ENCODE measurements at regions not wholly inside any gene's neighbourhood (a gene's known extent, or its start where the extent isn't known, plus 50 kb on each side); places are given as distances from the start of the nearest gene placed in this dataset.
A peak's percentile ranks its signal among the peaks of the same experiment; 100 is the strongest.

GRCh38 chr10:111879969-111880368, 303.6 kb downstream of the GPAM start:
- no peak for TF ChIP-seq RELB (IDR thresholded peaks at IDR 0.05; ENCODE audit: low read depth)
- no peak for TF ChIP-seq HDAC2 (IDR thresholded peaks at IDR 0.05)
- no peak for TF ChIP-seq MAX (IDR thresholded peaks at IDR 0.05; ENCODE audit: low read depth, low read length)
- no peak for TF ChIP-seq ASH2L (IDR thresholded peaks at IDR 0.05; ENCODE audit: borderline replicate concordance, low read depth)
- TF ChIP-seq FOXK2 (IDR thresholded peaks at IDR 0.05), result no peak
- TF ChIP-seq JUNB (IDR thresholded peaks at IDR 0.05), result no peak
- TF ChIP-seq TCF12 (IDR thresholded peaks at IDR 0.05; ENCODE audit: low read depth, low read length), result no peak
- TF ChIP-seq IRF3 (IDR thresholded peaks at IDR 0.05), result no peak
- TF ChIP-seq SMC3 (IDR thresholded peaks at IDR 0.05; ENCODE audit: borderline replicate concordance, low read length), result no peak
- no peak for TF ChIP-seq YBX1 (IDR thresholded peaks at IDR 0.05)
- TF ChIP-seq ZBTB40 (IDR thresholded peaks at IDR 0.05; ENCODE audit: borderline replicate concordance), result no peak
- TF ChIP-seq STAT3 (IDR thresholded peaks at IDR 0.05; ENCODE audit: low read depth, low read length), result no peak
- no peak for TF ChIP-seq CREM (IDR thresholded peaks at IDR 0.05; ENCODE audit: low read depth)
- TF ChIP-seq ELK1 (IDR thresholded peaks at IDR 0.05; ENCODE audit: low read depth, low read length), result no peak
- TF ChIP-seq USF1 (IDR thresholded peaks at IDR 0.05; ENCODE audit: borderline replicate concordance, extremely low read length, insufficient read depth, low read depth, low read length), result no peak
- TF ChIP-seq PAX5 (IDR thresholded peaks at IDR 0.05; ENCODE audit: borderline replicate concordance, low read depth, low read length), result no peak
- BruUV-seq (replicated peaks), result no TSS peak
- Histone ChIP-seq H3K79me2 (ENCODE audit: control insufficient read depth, insufficient read depth, low read length) (no peaks in the 10 kb centered on the region), H3K9me3 (replicated peaks; ENCODE audit: control insufficient read depth, insufficient read depth, low read length) (no peaks in the 10 kb centered on the region), H3K27me3 (replicated peaks in 1 of 2; ENCODE audit: control insufficient read depth in 2 of 2, insufficient read depth in 2 of 2, low read length in 1 of 2) (no peaks in the 10 kb centered on the region), H3K9ac (ENCODE audit: control insufficient read depth, insufficient read depth, low read length) (no peak overlapping the region), H4K20me1 (ENCODE audit: control insufficient read depth, insufficient read depth) (no peaks in the 10 kb centered on the region), H3K4me3 (no peak overlapping the region), H2AFZ (ENCODE audit: control insufficient read depth, low read depth, low read length) (no peak overlapping the region), H3K4me1 (ENCODE audit: control insufficient read depth, insufficient read depth, low read length) (no peaks in the 10 kb centered on the region), H3K36me3 (ENCODE audit: control insufficient read depth in 2 of 2, insufficient read depth in 2 of 2, low read length in 1 of 2) (no peaks in the 10 kb centered on the region), H3K4me2 (ENCODE audit: control insufficient read depth, insufficient read depth) (no peak overlapping the region), H3K27ac (ENCODE audit: control insufficient read depth, insufficient read depth) (no peak overlapping the region)
- 4% methylated on average over 2 of the region's 2 CpGs for WGBS (ENCODE audit: insufficient coverage, insufficient replicate concordance, low lambda C conversion rate, missing lambda C conversion rate)
- intact Hi-C loops (cut with micrococcal nuclease; ENCODE audit: unreplicated experiment) (no loop called here), in situ Hi-C loops (cut with MboI) (no loop called here)
- FAIRE-seq (peak; percentile 41), DNase-seq (ENCODE audit: low read depth, low spot score) (no peak), ATAC-seq (no peak)
- ChIA-PET POLR2A (no interaction called here), CTCF (no interaction called here), SMC1A (ENCODE audit: uncharacterized antibody, unreplicated experiment) (no interaction called here), RAD21 (ENCODE audit: unreplicated experiment) (no interaction called here)
